Thyroid gland (tissue), 4 donors: ENCODE measurements at regions not wholly inside any gene's neighbourhood (a gene's known extent, or its start where the extent isn't known, plus 50 kb on each side); places are given as distances from the start of the nearest gene placed in this dataset.

Experiments used
- CTCF ChIP-seq, 6 experiments: fragments of 200-600 bp in 3 of 6; fragments of 450-650 bp in 3 of 6; sonication (generic) in 3 of 6; IDR thresholded peaks; one replicate each; pipeline ENCODE4 v1.5.1; 2016 to 2019; ENCODE audit warnings: antibody characterized with exemption in 6 of 6, mild to moderate bottlenecking in 2 of 6, inconsistent platforms in 1 of 6, moderate library complexity in 1 of 6
- POLR2A ChIP-seq, 2 donors: fragments of 450-650 bp; IDR thresholded peaks; one replicate each; pipeline ENCODE4 v1.6.1; 2017; ENCODE audit warnings: antibody characterized with exemption in 2 of 2, mild to moderate bottlenecking in 2 of 2, moderate library complexity in 1 of 2

- TF ChIP-seq CTCF (IDR thresholded peaks at IDR 0.05) (no peak), POLR2A (IDR thresholded peaks at IDR 0.05) (no peak)
These were observed 391.5 kb upstream of the MGMT start for GRCh38 chr10:129075508-129075907.
